OCI-LY7 (cell line): ENCODE measurements at regions not wholly inside any gene's neighbourhood (a gene's known extent, or its start where the extent isn't known, plus 50 kb on each side); places are given as distances from the start of the nearest gene placed in this dataset.

ENCODE experiments used
- CTCF ChIP-seq: fragments of 200-600 bp; sonication (generic); conservative IDR thresholded peaks from 2 replicates; pipeline ENCODE4 v1.5.1; 2014; ENCODE audit warnings: mild to moderate bottlenecking, antibody characterized with exemption, low read length, moderate library complexity, mixed read lengths
- EZH2phosphoT487 ChIP-seq: fragments of 200-600 bp; sonication (generic); IDR thresholded peaks from 2 replicates; pipeline ENCODE4 v1.6.1; 2018; ENCODE audit warnings: low read depth, borderline replicate concordance, mild to moderate bottlenecking, mixed run types, antibody characterized with exemption, low read length, moderate library complexity, mixed read lengths

- no peak for TF ChIP-seq CTCF
- no peak for TF ChIP-seq EZH2phosphoT487
Measured at GRCh38 chr18:22694954-22695353, 238.2 kb upstream of the RBBP8 start.
